H1 (cell line): ENCODE measurements at regions not wholly inside any gene's neighbourhood (a gene's known extent, or its start where the extent isn't known, plus 50 kb on each side); places are given as distances from the start of the nearest gene placed in this dataset.

Source experiments
- CTCF ChIA-PET: fragments of 300-600 bp; sonication (Branson Sonifier 250); formaldehyde crosslinking; loops from one replicate; lab custom pipeline; 2021; ENCODE audit not compliant: partially characterized antibody; lab: Charles Lee
- POLR2A ChIA-PET: fragments of 300-600 bp; sonication (Branson Sonifier 250); formaldehyde crosslinking; loops from one replicate; lab custom pipeline; 2021; ENCODE audit warnings: inconsistent platforms; ENCODE audit not compliant: partially characterized antibody; lab: Charles Lee
- DNase-seq, 2 experiments: peaks; one replicate each; pipeline versions ENCODE4 v3.0.0 to v3.0.0-alpha.2; 2010 to 2022; ENCODE audit warnings: low spot score in 2 of 2, low read depth in 1 of 2, mixed read lengths in 1 of 2
- FAIRE-seq: peaks from 2 replicates; lab custom pipeline; 2011; peaks lifted over from hg19 to GRCh38; lab: Jason Lieb, UNC
- H2AFZ ChIP-seq: 2 replicates; pipeline ENCODE4 v1.8.1; 2012; ENCODE audit warnings: low read length, inconsistent platforms
- H2AK5ac ChIP-seq: 2 replicates; pipeline ENCODE4 v1.6.1; 2013; ENCODE audit warnings: low read depth, low read length
- H2BK120ac ChIP-seq: replicated peaks from 2 replicates; pipeline ENCODE3; 2013; ENCODE audit warnings: low read depth, low read length, inconsistent platforms
- H2BK12ac ChIP-seq: 2 replicates; pipeline ENCODE4 v1.6.1; 2013; ENCODE audit warnings: low read depth, low read length
- H2BK15ac ChIP-seq: 2 replicates; pipeline ENCODE4 v1.6.1; 2013; ENCODE audit warnings: low read length
- H2BK20ac ChIP-seq: 2 replicates; pipeline ENCODE4 v1.6.1; 2013; ENCODE audit warnings: low read length
- H2BK5ac ChIP-seq: 2 replicates; pipeline ENCODE4 v1.6.1; 2013; ENCODE audit warnings: low read depth, low read length
- H3K14ac ChIP-seq: 2 replicates; pipeline ENCODE4 v1.6.1; 2013; ENCODE audit warnings: inconsistent platforms; ENCODE audit not compliant: insufficient read length
- H3K18ac ChIP-seq: 2 replicates; pipeline ENCODE4 v1.6.1; 2013; ENCODE audit warnings: low read length; ENCODE audit errors: extremely low read depth
- H3K23ac ChIP-seq: 2 replicates; pipeline ENCODE4 v1.6.1; 2013; ENCODE audit warnings: inconsistent platforms; ENCODE audit not compliant: insufficient read length
- H3K23me2 ChIP-seq: 2 replicates; pipeline ENCODE4 v1.6.1; 2013; ENCODE audit warnings: low read depth, low read length
- H3K27ac ChIP-seq: 2 replicates; pipeline ENCODE4 v1.6.1; 2011; ENCODE audit warnings: low read depth, low read length, inconsistent platforms
- H3K27me3 ChIP-seq, 4 experiments: replicated peaks in 1 of 4; 1 replicate in 1 of 4; 2 replicates in 3 of 4; pipeline versions ENCODE4 v1.6.1 to v1.8.1; 2011 to 2013; ENCODE audit warnings: low read length in 3 of 4, mild to moderate bottlenecking in 3 of 4, inconsistent platforms in 2 of 4, mixed read lengths in 2 of 4, moderate library complexity in 1 of 4; ENCODE audit not compliant: control insufficient read depth in 3 of 4, insufficient read depth in 3 of 4; ENCODE audit errors: extremely low read depth in 1 of 4
- H3K36me3 ChIP-seq, 4 experiments: 2 replicates each; pipeline versions ENCODE4 v1.6.1 to v1.8.1; 2011 to 2013; ENCODE audit warnings: mild to moderate bottlenecking in 4 of 4, low read length in 3 of 4, moderate library complexity in 2 of 4, control low read depth in 1 of 4, inconsistent platforms in 1 of 4; ENCODE audit not compliant: insufficient read depth in 4 of 4, control insufficient read depth in 2 of 4
- H3K4ac ChIP-seq: replicated peaks from 2 replicates; pipeline ENCODE3; 2013; ENCODE audit warnings: low read length, low read depth, mixed read lengths, inconsistent platforms; ENCODE audit not compliant: insufficient read length
- H3K4me1 ChIP-seq, 4 experiments: replicated peaks in 1 of 4; 1 replicate in 1 of 4; 2 replicates in 3 of 4; pipeline versions ENCODE4 v1.6.1 to v1.8.1; 2011 to 2013; ENCODE audit warnings: low read length in 3 of 4, inconsistent platforms in 2 of 4, mixed read lengths in 1 of 4; ENCODE audit not compliant: insufficient read depth in 4 of 4, control insufficient read depth in 3 of 4
- H3K4me2 ChIP-seq, 2 experiments: 2 replicates each; pipeline versions ENCODE4 v1.6.1 to v1.8.1; 2011 to 2013; ENCODE audit warnings: low read depth in 2 of 2, low read length in 2 of 2, control low read depth in 1 of 2, inconsistent platforms in 1 of 2, mild to moderate bottlenecking in 1 of 2; ENCODE audit not compliant: insufficient read depth in 1 of 2
- H3K4me3 ChIP-seq, 4 experiments: fragments of 200-600, 300-600 bp in 1 of 4; sonication (generic), shearing (Covaris generic), sonication (Bioruptor Twin) in 1 of 4; 2 replicates each; pipeline versions ENCODE4 v1.5.1 to v1.8.1; 2011 to 2016; ENCODE audit warnings: low read length in 4 of 4, low read depth in 3 of 4, control low read depth in 2 of 4, inconsistent platforms in 2 of 4, mild to moderate bottlenecking in 2 of 4, mixed read lengths in 1 of 4, moderate library complexity in 1 of 4; ENCODE audit not compliant: insufficient read depth in 2 of 4; ENCODE audit errors: extremely low read depth in 1 of 4
- H3K56ac ChIP-seq: replicated peaks from 2 replicates; pipeline ENCODE3; 2013; ENCODE audit warnings: low read depth, mild to moderate bottlenecking, mixed read lengths, low read length, inconsistent platforms; ENCODE audit not compliant: insufficient read length
- H3K79me1 ChIP-seq: 2 replicates; pipeline ENCODE4 v1.6.1; 2013; ENCODE audit warnings: low read depth, low read length, control low read depth
- H3K79me2 ChIP-seq, 2 experiments: 2 replicates each; pipeline versions ENCODE4 v1.6.1 to v1.8.1; 2012 to 2013; ENCODE audit warnings: low read length in 2 of 2, mild to moderate bottlenecking in 2 of 2, inconsistent platforms in 1 of 2; ENCODE audit not compliant: insufficient read depth in 2 of 2, control insufficient read depth in 1 of 2
- H3K9ac ChIP-seq, 4 experiments: replicated peaks in 1 of 4; 1 replicate in 1 of 4; 2 replicates in 3 of 4; pipeline versions ENCODE4 v1.6.1 to v1.8.1; 2011 to 2013; ENCODE audit warnings: low read depth in 3 of 4, low read length in 3 of 4, control low read depth in 2 of 4, mild to moderate bottlenecking in 2 of 4, moderate library complexity in 2 of 4, inconsistent platforms in 1 of 4; ENCODE audit errors: extremely low read depth in 1 of 4
- H3K9me3 ChIP-seq, 2 experiments: 2 replicates each; pipeline versions ENCODE4 v1.6.1 to v1.8.1; 2012 to 2013; ENCODE audit warnings: mild to moderate bottlenecking in 2 of 2, moderate library complexity in 2 of 2, control low read depth in 1 of 2, inconsistent platforms in 1 of 2, low read depth in 1 of 2, low read length in 1 of 2, mixed read lengths in 1 of 2; ENCODE audit not compliant: insufficient read depth in 2 of 2
- H4K20me1 ChIP-seq, 2 experiments: replicated peaks in 1 of 2; 2 replicates each; pipeline versions ENCODE3 to v1.8.1; 2011 to 2013; ENCODE audit warnings: inconsistent platforms in 2 of 2, low read length in 2 of 2, mild to moderate bottlenecking in 1 of 2; ENCODE audit not compliant: insufficient read depth in 2 of 2, control insufficient read depth in 1 of 2
- H4K5ac ChIP-seq: 2 replicates; pipeline ENCODE4 v1.6.1; 2013; ENCODE audit warnings: low read length, low read depth, mixed read lengths, inconsistent platforms; ENCODE audit not compliant: insufficient read length
- H4K8ac ChIP-seq: 2 replicates; pipeline ENCODE4 v1.8.0; 2013; ENCODE audit warnings: mild to moderate bottlenecking, moderate library complexity, low read length, inconsistent platforms; ENCODE audit not compliant: insufficient read depth; ENCODE audit errors: extremely low read depth
- H4K91ac ChIP-seq: replicated peaks from 2 replicates; pipeline ENCODE3; 2013; ENCODE audit warnings: low read length, mixed read lengths, inconsistent platforms; ENCODE audit not compliant: insufficient read length
- FOSL1 ChIP-seq: IDR thresholded peaks from 2 replicates; pipeline ENCODE4 v1.6.1; 2011; ENCODE audit warnings: mild to moderate bottlenecking, low read depth, low read length, moderate library complexity; ENCODE audit not compliant: insufficient read depth
- HDAC2 ChIP-seq, 2 experiments: fragments of 300-600 bp in 1 of 2; sonication (generic) in 1 of 2; IDR thresholded peaks; 2 replicates each; pipeline ENCODE4 v1.6.1; 2011 to 2012; ENCODE audit warnings: low read depth in 2 of 2, low read length in 2 of 2, mild to moderate bottlenecking in 2 of 2, moderate library complexity in 2 of 2, borderline replicate concordance in 1 of 2, inconsistent platforms in 1 of 2
- RNF2 ChIP-seq: fragments of 200-900, 300-1000 bp; sonication (generic); IDR thresholded peaks from 2 replicates; pipeline ENCODE4 v1.7.1; 2016; ENCODE audit warnings: borderline replicate concordance, low read depth, mild to moderate bottlenecking, antibody characterized with exemption, low read length; ENCODE audit not compliant: poor library complexity, severe bottlenecking; ENCODE audit errors: missing control alignments
- SAP30 ChIP-seq: fragments of 300-600 bp; sonication (generic); IDR thresholded peaks from 2 replicates; pipeline ENCODE4 v1.7.1; 2012; ENCODE audit warnings: low read length, moderate library complexity, mild to moderate bottlenecking, inconsistent platforms; ENCODE audit not compliant: insufficient read depth, insufficient replicate concordance
- WGBS, 2 experiments: shearing (Covaris generic) in 1 of 2; methylation state at CpG; one replicate each; pipeline versions ENCODE4 v1.1.6 to v1.1.7; 2013 to 2015; ENCODE audit warnings: low lambda C conversion rate in 2 of 2, mixed read lengths in 2 of 2, inconsistent platforms in 1 of 2, low coverage in 1 of 2, missing lambda C conversion rate in 1 of 2; ENCODE audit not compliant: insufficient replicate concordance in 2 of 2, insufficient coverage in 1 of 2, insufficient read length in 1 of 2; ENCODE audit errors: extremely low coverage in 1 of 2, missing lambda C conversion rate in 1 of 2; 5-methylcytosine and 5-hydroxymethylcytosine counted together

- Histone ChIP-seq H3K79me2 (no peaks in the 10 kb centered on the region), H3K79me1 (no peaks in the 10 kb centered on the region), H3K4me3 (no peak overlapping the region), H3K4ac (no peak overlapping the region), H2AK5ac (no peak overlapping the region), H4K20me1 (no peaks in the 10 kb centered on the region), H2BK20ac (no peak overlapping the region), H2AFZ (no peak overlapping the region), H2BK15ac (no peak overlapping the region), H2BK5ac (no peak overlapping the region), H3K9me3 (no peaks in the 10 kb centered on the region), H3K27ac (no peak overlapping the region), H3K23me2 (no peaks in the 10 kb centered on the region), H3K23ac (no peak overlapping the region), H3K14ac (no peak overlapping the region), H4K91ac (no peak overlapping the region), H4K5ac (no peak overlapping the region), H3K4me1 (no peaks in the 10 kb centered on the region), H3K56ac (no peak overlapping the region), H3K18ac (no peak overlapping the region), H3K4me2 (no peak overlapping the region), H2BK120ac (no peak overlapping the region), H3K9ac (no peak overlapping the region), H2BK12ac (no peak overlapping the region), H4K8ac (no peak overlapping the region), H3K27me3 (no peaks in the 10 kb centered on the region), H3K36me3 (no peaks in the 10 kb centered on the region)
- 83% methylated on average over 3 of the region's 3 CpGs; no CpG with 5 or more reads in 1 of the 2 experiments for WGBS, 2 experiments
- CTCF ChIA-PET, result interaction anchor here (0.6 to 0.7 kb wide), 2 partner anchors 13 to 405 kb away, joined by 3 read pairs; no protein-coding TSS in a partner anchor
- DNase-seq (no peak), FAIRE-seq (no peak)
- POLR2A ChIA-PET, result interaction anchor here (0.6 to 1.6 kb wide), 2 partner anchors 13 to 14 kb away, joined by 3 to 5 read pairs; no protein-coding TSS in a partner anchor
- TF ChIP-seq SAP30 (no peak), FOSL1 (no peak), HDAC2 (IDR thresholded peaks at IDR 0.05; ENCODE audit: borderline replicate concordance in 1 of 2, low read depth in 2 of 2, low read length in 2 of 2) (no peak), RNF2 (no peak)
These were observed 77.2 kb upstream of the ARID1B start for GRCh38 chr6:156699935-156700334.
